Gastrocnemius medialis (tissue), 4 donors: ENCODE measurements at regions not wholly inside any gene's neighbourhood (a gene's known extent, or its start where the extent isn't known, plus 50 kb on each side); places are given as distances from the start of the nearest gene placed in this dataset.

Source experiments
- ATAC-seq, 2 donors: fragments of 150-250 bp; one replicate each; pipeline ENCODE4 v1.9.1; 2016
- DNase-seq, 2 donors: peaks; one replicate each; pipeline ENCODE4 v3.0.0-alpha.2; 2019
- H3K27ac ChIP-seq, 4 donors: fragments of 200-600 bp; sonication (generic); 1 replicate in 1 of 4; 2 replicates in 3 of 4; pipeline ENCODE4 v1.5.1; 2016 to 2018; ENCODE audit warnings: mild to moderate bottlenecking in 2 of 4, moderate library complexity in 1 of 4
- H3K27me3 ChIP-seq, 3 donors: fragments of 200-600 bp; sonication (generic) in 2 of 3; 1 replicate in 1 of 3; 2 replicates in 2 of 3; pipeline versions ENCODE4 v1.5.1 to v1.6.0; 2016 to 2019; ENCODE audit warnings: mild to moderate bottlenecking in 1 of 3, moderate library complexity in 1 of 3
- H3K36me3 ChIP-seq, 2 donors: fragments of 200-600 bp; sonication (generic) in 1 of 2; one replicate each; pipeline ENCODE4 v1.5.1; 2017 to 2018
- H3K4me1 ChIP-seq, 2 donors: fragments of 200-600 bp; sonication (generic) in 1 of 2; one replicate each; pipeline ENCODE4 v1.5.1; 2016 to 2017; ENCODE audit warnings: mild to moderate bottlenecking in 2 of 2
- H3K4me3 ChIP-seq, 4 donors: fragments of 200-600 bp; sonication (generic) in 3 of 4; 1 replicate in 1 of 4; 2 replicates in 3 of 4; pipeline ENCODE4 v1.5.1; 2016 to 2019; ENCODE audit warnings: mild to moderate bottlenecking in 2 of 4
- H3K9me3 ChIP-seq, 3 donors: fragments of 200-600 bp; sonication (generic) in 2 of 3; 1 replicate in 1 of 3; 2 replicates in 2 of 3; pipeline ENCODE4 v1.5.1; 2016 to 2019
- POLR2A ChIP-seq, 2 donors: fragments of 450-650 bp; IDR thresholded peaks; one replicate each; pipeline ENCODE4 v1.6.1; 2017; ENCODE audit warnings: antibody characterized with exemption in 2 of 2, mild to moderate bottlenecking in 2 of 2, moderate library complexity in 2 of 2
- in situ Hi-C, 4 donors: fragments of 200-750 bp; cut with MboI; loops; one replicate each; pipeline versions ENCODE4 v1.15.0 to v1.8.0; 2017; ENCODE audit warnings: low sequenced_read_pairs in 4 of 4
- intact Hi-C: fragments of 100-400 bp; cut with DNase I; formaldehyde crosslinking; loops from one replicate; pipeline ENCODE4 v1.15.1; 2023; ENCODE audit warnings: low total_unique reads
- TF ChIP-seq, protein P1 (sequence below), 5 experiments: fragments of 450-650 bp in 3 of 5; fragments of 200-600 bp in 2 of 5; sonication (generic) in 2 of 5; IDR thresholded peaks in 4 of 5; conservative IDR thresholded peaks in 1 of 5; 1 replicate in 4 of 5; 2 replicates in 1 of 5; pipeline ENCODE4 v1.5.1; 2016 to 2019; ENCODE audit warnings: antibody characterized with exemption in 5 of 5, mild to moderate bottlenecking in 3 of 5, moderate library complexity in 3 of 5

DNA sequence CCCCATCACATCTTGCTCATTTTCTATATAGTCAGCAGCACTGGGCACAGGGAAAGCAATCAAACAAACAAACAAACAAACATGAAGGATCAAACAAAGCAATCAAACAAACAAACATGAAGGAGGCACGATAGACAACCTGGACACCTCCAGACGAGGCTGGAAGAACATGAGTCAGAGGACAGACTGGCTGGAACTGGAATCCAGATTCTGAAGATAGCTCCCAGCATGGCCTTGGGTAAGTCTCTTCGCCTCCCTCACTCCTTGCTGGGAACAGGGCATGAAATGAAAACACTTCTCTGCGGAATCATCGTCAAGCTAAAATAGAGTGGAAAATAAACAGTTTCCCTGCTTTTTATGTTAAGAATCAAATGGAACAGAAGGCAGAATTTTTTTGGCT lies 984.8 kb downstream of the VRK1 start:
- no peak overlapping the region for H3K4me3 ChIP-seq
- no peaks in the 10 kb centered on the region for H3K27me3 ChIP-seq
- no peaks in the 10 kb centered on the region for H3K4me1 ChIP-seq
- no peak for TF ChIP-seq POLR2A (IDR thresholded peaks at IDR 0.05)
- TF ChIP-seq, protein P1, sequence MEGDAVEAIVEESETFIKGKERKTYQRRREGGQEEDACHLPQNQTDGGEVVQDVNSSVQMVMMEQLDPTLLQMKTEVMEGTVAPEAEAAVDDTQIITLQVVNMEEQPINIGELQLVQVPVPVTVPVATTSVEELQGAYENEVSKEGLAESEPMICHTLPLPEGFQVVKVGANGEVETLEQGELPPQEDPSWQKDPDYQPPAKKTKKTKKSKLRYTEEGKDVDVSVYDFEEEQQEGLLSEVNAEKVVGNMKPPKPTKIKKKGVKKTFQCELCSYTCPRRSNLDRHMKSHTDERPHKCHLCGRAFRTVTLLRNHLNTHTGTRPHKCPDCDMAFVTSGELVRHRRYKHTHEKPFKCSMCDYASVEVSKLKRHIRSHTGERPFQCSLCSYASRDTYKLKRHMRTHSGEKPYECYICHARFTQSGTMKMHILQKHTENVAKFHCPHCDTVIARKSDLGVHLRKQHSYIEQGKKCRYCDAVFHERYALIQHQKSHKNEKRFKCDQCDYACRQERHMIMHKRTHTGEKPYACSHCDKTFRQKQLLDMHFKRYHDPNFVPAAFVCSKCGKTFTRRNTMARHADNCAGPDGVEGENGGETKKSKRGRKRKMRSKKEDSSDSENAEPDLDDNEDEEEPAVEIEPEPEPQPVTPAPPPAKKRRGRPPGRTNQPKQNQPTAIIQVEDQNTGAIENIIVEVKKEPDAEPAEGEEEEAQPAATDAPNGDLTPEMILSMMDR (IDR thresholded peaks at IDR 0.05 in 4 of 5, conservative IDR thresholded peaks at IDR 0.05 in 1 of 5): no peak
- no peaks in the 10 kb centered on the region for H3K9me3 ChIP-seq
- no peak for ATAC-seq
- DNase-seq: no peak
- H3K27ac ChIP-seq: no peak overlapping the region
- in situ Hi-C loops (no loop called here), intact Hi-C loops (no loop called here)
- H3K36me3 ChIP-seq: no peaks in the 10 kb centered on the region

DNA sequence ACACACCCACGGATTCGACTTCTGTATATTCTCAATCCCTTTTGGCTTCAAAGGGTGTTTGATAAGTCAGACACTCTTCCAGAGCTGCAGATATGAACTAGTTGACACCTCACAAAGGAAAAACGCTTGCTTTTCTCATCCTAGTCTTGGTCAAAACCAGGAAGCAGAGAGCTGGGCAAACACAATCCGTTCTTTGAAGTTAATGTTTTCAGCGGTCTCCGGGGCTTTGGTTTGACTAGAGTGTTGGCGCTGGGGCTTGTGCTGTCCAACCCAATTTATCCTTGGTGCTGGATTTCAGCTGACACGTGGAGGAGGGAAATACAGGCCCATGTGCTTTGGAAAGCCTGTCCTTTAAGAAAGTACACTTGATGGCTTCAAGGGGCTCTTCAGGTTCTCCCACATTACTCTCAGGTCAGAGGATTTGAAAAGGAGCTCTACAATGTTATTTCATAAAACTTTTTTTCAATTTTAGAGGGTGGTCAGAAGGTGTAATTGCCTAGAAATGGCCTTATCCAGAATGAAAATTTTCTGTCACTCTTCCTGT lies 985.8 kb downstream of the VRK1 start:
- no peak for DNase-seq

DNA sequence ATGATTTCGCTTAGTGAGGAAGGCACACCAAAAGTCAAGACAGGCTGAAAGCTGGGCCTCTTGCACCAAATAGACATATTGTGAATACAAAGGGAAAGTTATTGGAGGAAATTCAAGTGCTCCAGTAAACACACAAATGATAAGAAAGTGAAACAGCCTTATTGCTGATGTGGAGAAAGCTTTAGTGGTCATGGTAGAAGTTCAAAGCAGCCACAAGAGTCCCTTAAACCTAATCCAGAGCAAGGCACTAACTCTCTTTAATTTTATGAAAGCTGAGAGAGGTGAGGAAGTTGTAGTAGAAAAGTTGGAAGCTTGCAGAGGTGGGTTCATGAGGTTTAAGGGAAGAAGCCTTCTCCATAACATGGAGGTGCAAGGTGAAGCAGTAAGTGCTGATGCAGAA lies 988.3 kb downstream of the VRK1 start:
- no peak for TF ChIP-seq POLR2A (IDR thresholded peaks at IDR 0.05)
- TF ChIP-seq, protein P1 (IDR thresholded peaks at IDR 0.05 in 4 of 5, conservative IDR thresholded peaks at IDR 0.05 in 1 of 5): no peak
- H3K4me1 ChIP-seq: no peaks in the 10 kb centered on the region
- intact Hi-C loops: no loop called here
- DNase-seq (no peak), ATAC-seq (no peak)
- in situ Hi-C loops: no loop called here
- H3K27ac ChIP-seq: no peak overlapping the region
- H3K4me3 ChIP-seq: no peak overlapping the region
- H3K27me3 ChIP-seq: no peaks in the 10 kb centered on the region
- H3K9me3 ChIP-seq: no peaks in the 10 kb centered on the region
- no peaks in the 10 kb centered on the region for H3K36me3 ChIP-seq

More for the DNA sequence above, 985.8 kb downstream of the VRK1 start:
- H3K27ac ChIP-seq: no peak overlapping the region
- H3K27me3 ChIP-seq: no peaks in the 10 kb centered on the region
- in situ Hi-C loops (no loop called here), intact Hi-C loops (no loop called here)
- no peaks in the 10 kb centered on the region for H3K36me3 ChIP-seq
- H3K4me3 ChIP-seq: no peak overlapping the region
- no peaks in the 10 kb centered on the region for H3K9me3 ChIP-seq
- no peaks in the 10 kb centered on the region for H3K4me1 ChIP-seq
- ATAC-seq: no peak
- TF ChIP-seq POLR2A (IDR thresholded peaks at IDR 0.05): no peak
- TF ChIP-seq, protein P1 (IDR thresholded peaks at IDR 0.05 in 4 of 5, conservative IDR thresholded peaks at IDR 0.05 in 1 of 5): no peak

DNA sequence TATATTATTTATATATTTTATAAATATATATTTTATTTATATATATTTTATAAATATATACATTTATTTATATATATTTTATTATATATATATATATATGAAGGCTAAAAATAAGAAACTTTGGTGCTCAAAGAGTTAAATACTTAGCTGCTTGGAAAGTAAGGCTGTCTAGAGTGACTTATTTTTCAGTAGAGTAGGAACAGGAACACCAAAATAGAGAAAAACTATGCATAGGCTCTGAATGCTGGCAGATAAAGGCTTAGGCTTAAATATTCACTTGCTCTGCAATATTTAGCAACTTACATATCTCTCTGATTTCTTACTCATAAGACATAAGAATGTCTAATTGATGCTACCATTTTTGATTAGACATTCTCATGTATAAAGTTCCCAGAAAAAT lies 991.2 kb downstream of the VRK1 start:
- ATAC-seq: no peak
- no peak for DNase-seq
- in situ Hi-C loops (no loop called here), intact Hi-C loops (no loop called here)
- H3K27me3 ChIP-seq: no peaks in the 10 kb centered on the region
- no peaks in the 10 kb centered on the region for H3K36me3 ChIP-seq
- no peak overlapping the region for H3K4me3 ChIP-seq
- no peaks in the 10 kb centered on the region for H3K4me1 ChIP-seq
- no peaks in the 10 kb centered on the region for H3K9me3 ChIP-seq
- TF ChIP-seq POLR2A (IDR thresholded peaks at IDR 0.05): no peak
- TF ChIP-seq, protein P1 (IDR thresholded peaks at IDR 0.05 in 4 of 5, conservative IDR thresholded peaks at IDR 0.05 in 1 of 5): no peak
- H3K27ac ChIP-seq: no peak overlapping the region
